ENCODE measurements at regions not wholly inside any gene's neighbourhood (a gene's known extent, or its start where the extent isn't known, plus 50 kb on each side); places are given as distances from the start of the nearest gene placed in this dataset.

GRCh38 chr13:24032674-24033073 is 127.8 kb upstream of the SPATA13 start:
- no peak for DNase-seq (ENCODE audit: low read depth, low spot score)
- no peak overlapping the region for H2AFZ ChIP-seq (ENCODE audit: control insufficient read depth, low read length)
- no peaks in the 10 kb centered on the region for H3K36me3 ChIP-seq (ENCODE audit: control insufficient read depth in 2 of 2, extremely low read depth in 1 of 2, insufficient read depth in 2 of 2, low read length in 2 of 2)
- no peak for FAIRE-seq
- H3K4me1 ChIP-seq (ENCODE audit: control insufficient read depth, extremely low read depth, insufficient read depth, low read length), result no peaks in the 10 kb centered on the region
- H3K9ac ChIP-seq (ENCODE audit: control insufficient read depth, extremely low read depth, insufficient read depth, low read length), result no peak overlapping the region
- no peak for TF ChIP-seq EZH2 (IDR thresholded peaks at IDR 0.05; ENCODE audit: low read length)
- TF ChIP-seq, protein P1, sequence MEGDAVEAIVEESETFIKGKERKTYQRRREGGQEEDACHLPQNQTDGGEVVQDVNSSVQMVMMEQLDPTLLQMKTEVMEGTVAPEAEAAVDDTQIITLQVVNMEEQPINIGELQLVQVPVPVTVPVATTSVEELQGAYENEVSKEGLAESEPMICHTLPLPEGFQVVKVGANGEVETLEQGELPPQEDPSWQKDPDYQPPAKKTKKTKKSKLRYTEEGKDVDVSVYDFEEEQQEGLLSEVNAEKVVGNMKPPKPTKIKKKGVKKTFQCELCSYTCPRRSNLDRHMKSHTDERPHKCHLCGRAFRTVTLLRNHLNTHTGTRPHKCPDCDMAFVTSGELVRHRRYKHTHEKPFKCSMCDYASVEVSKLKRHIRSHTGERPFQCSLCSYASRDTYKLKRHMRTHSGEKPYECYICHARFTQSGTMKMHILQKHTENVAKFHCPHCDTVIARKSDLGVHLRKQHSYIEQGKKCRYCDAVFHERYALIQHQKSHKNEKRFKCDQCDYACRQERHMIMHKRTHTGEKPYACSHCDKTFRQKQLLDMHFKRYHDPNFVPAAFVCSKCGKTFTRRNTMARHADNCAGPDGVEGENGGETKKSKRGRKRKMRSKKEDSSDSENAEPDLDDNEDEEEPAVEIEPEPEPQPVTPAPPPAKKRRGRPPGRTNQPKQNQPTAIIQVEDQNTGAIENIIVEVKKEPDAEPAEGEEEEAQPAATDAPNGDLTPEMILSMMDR (optimal IDR thresholded peaks at IDR 0.05 in 1 of 3, IDR thresholded peaks at IDR 0.05 in 1 of 3, conservative IDR thresholded peaks at IDR 0.05 in 1 of 3; ENCODE audit: extremely low read depth in 1 of 3, insufficient read depth in 2 of 3, low read length in 3 of 3), result no peak
- H4K20me1 ChIP-seq (ENCODE audit: control insufficient read depth, extremely low read depth, insufficient read depth, low read length), result no peaks in the 10 kb centered on the region
- no peak overlapping the region for H3K4me2 ChIP-seq (ENCODE audit: control insufficient read depth, extremely low read depth, insufficient read depth, low read depth, low read length)
- dilution Hi-C loops (cut with MboI; ENCODE audit: extremely low pct_ligation_motif_present, low sequenced_read_pairs), result loop anchor here (25.0 kb wide), 1 partner anchor 180 kb away; no protein-coding TSS in a partner anchor
- no peaks in the 10 kb centered on the region for H3K9me3 ChIP-seq (ENCODE audit: control insufficient read depth, low read depth, low read length)
- no peak overlapping the region for H3K4me3 ChIP-seq (ENCODE audit: control insufficient read depth in 2 of 3, extremely low read depth in 1 of 3, insufficient read depth in 2 of 3, low read depth in 1 of 3, low read length in 3 of 3)
- no peak overlapping the region for H3K27ac ChIP-seq (ENCODE audit: control insufficient read depth, insufficient read depth, low read length)
- H3K9me1 ChIP-seq (ENCODE audit: control insufficient read depth, extremely low read depth, insufficient read depth, low read length), result no peaks in the 10 kb centered on the region
- H3K27me3 ChIP-seq (ENCODE audit: control insufficient read depth, extremely low read depth, insufficient read depth, low read length), result peaks cover 3% of the 10 kb centered on the region
- H3K79me2 ChIP-seq (ENCODE audit: control insufficient read depth, insufficient read depth, low read length), result no peaks in the 10 kb centered on the region

- no peak overlapping the region for H3K4me2 ChIP-seq (ENCODE audit: control insufficient read depth, extremely low read depth, insufficient read depth, low read depth, low read length)
- H3K36me3 ChIP-seq (ENCODE audit: control insufficient read depth in 2 of 2, extremely low read depth in 1 of 2, insufficient read depth in 2 of 2, low read length in 2 of 2), result no peaks in the 10 kb centered on the region
- H3K4me1 ChIP-seq (ENCODE audit: control insufficient read depth, extremely low read depth, insufficient read depth, low read length), result no peaks in the 10 kb centered on the region
- no peaks in the 10 kb centered on the region for H3K9me3 ChIP-seq (ENCODE audit: control insufficient read depth, low read depth, low read length)
- FAIRE-seq (no peak), DNase-seq (ENCODE audit: low read depth, low spot score) (no peak)
- H3K9me1 ChIP-seq (ENCODE audit: control insufficient read depth, extremely low read depth, insufficient read depth, low read length), result no peaks in the 10 kb centered on the region
- dilution Hi-C loops (cut with MboI; ENCODE audit: extremely low pct_ligation_motif_present, low sequenced_read_pairs), result loop anchor here (25.0 kb wide), 1 partner anchor 179 kb away; no protein-coding TSS in a partner anchor
- no peak overlapping the region for H3K4me3 ChIP-seq (ENCODE audit: control insufficient read depth in 2 of 3, extremely low read depth in 1 of 3, insufficient read depth in 2 of 3, low read depth in 1 of 3, low read length in 3 of 3)
- no peak overlapping the region for H3K9ac ChIP-seq (ENCODE audit: control insufficient read depth, extremely low read depth, insufficient read depth, low read length)
- TF ChIP-seq, protein P1 (optimal IDR thresholded peaks at IDR 0.05 in 1 of 3, IDR thresholded peaks at IDR 0.05 in 1 of 3, conservative IDR thresholded peaks at IDR 0.05 in 1 of 3; ENCODE audit: extremely low read depth in 1 of 3, insufficient read depth in 2 of 3, low read length in 3 of 3), result no peak
- TF ChIP-seq EZH2 (IDR thresholded peaks at IDR 0.05; ENCODE audit: low read length), result no peak
- peaks cover 3% of the 10 kb centered on the region for H3K27me3 ChIP-seq (ENCODE audit: control insufficient read depth, extremely low read depth, insufficient read depth, low read length)
- H3K27ac ChIP-seq (ENCODE audit: control insufficient read depth, insufficient read depth, low read length), result no peak overlapping the region
- no peak overlapping the region for H2AFZ ChIP-seq (ENCODE audit: control insufficient read depth, low read length)
- no peaks in the 10 kb centered on the region for H3K79me2 ChIP-seq (ENCODE audit: control insufficient read depth, insufficient read depth, low read length)
- no peaks in the 10 kb centered on the region for H4K20me1 ChIP-seq (ENCODE audit: control insufficient read depth, extremely low read depth, insufficient read depth, low read length)
Observed at GRCh38 chr13:24033527-24034302, 126.8 kb upstream of the SPATA13 start.
